ENCODE measurements at regions not wholly inside any gene's neighbourhood (a gene's known extent, or its start where the extent isn't known, plus 50 kb on each side); places are given as distances from the start of the nearest gene placed in this dataset.

- Histone ChIP-seq H3K27ac (ENCODE audit: extremely low read depth, low read depth, low read length) (no peak overlapping the region), H3K4me1 (ENCODE audit: control insufficient read depth, insufficient read depth, low read length) (peaks cover 6% of the 10 kb centered on the region; the same call in 1 of the 2 replicates), H3K36me3 (ENCODE audit: control insufficient read depth in 2 of 2, insufficient read depth in 1 of 2, low read length in 2 of 2) (no peaks in the 10 kb centered on the region), H3K9me3 (ENCODE audit: control insufficient read depth, insufficient read depth, low read depth, low read length) (no peaks in the 10 kb centered on the region), H3K4me3 (ENCODE audit: low read depth, low read length) (no peak overlapping the region)
- TF ChIP-seq ZNF354C (tag by site-specific recombination; IDR thresholded peaks at IDR 0.05; ENCODE audit: borderline replicate concordance, low read depth) = no peak
- TF ChIP-seq ZNF292 (tag by site-specific recombination; IDR thresholded peaks at IDR 0.05; ENCODE audit: borderline replicate concordance, low read depth) = no peak
- TF ChIP-seq, protein P1, sequence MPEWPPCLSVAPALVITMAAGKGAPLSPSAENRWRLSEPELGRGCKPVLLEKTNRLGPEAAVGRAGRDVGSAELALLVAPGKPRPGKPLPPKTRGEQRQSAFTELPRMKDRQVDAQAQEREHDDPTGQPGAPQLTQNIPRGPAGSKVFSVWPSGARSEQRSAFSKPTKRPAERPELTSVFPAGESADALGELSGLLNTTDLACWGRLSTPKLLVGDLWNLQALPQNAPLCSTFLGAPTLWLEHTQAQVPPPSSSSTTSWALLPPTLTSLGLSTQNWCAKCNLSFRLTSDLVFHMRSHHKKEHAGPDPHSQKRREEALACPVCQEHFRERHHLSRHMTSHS (tag by site-specific recombination; IDR thresholded peaks at IDR 0.05) = no peak
- TF ChIP-seq, protein P2, sequence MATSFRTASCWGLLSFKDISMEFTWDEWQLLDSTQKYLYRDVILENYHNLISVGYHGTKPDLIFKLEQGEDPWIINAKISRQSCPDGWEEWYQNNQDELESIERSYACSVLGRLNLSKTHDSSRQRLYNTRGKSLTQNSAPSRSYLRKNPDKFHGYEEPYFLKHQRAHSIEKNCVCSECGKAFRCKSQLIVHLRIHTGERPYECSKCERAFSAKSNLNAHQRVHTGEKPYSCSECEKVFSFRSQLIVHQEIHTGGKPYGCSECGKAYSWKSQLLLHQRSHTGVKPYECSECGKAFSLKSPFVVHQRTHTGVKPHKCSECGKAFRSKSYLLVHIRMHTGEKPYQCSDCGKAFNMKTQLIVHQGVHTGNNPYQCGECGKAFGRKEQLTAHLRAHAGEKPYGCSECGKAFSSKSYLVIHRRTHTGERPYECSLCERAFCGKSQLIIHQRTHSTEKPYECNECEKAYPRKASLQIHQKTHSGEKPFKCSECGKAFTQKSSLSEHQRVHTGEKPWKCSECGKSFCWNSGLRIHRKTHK (tag by site-specific recombination; IDR thresholded peaks at IDR 0.05) = no peak
- TF ChIP-seq REST (tag by site-specific recombination; IDR thresholded peaks at IDR 0.05) = no peak
- TF ChIP-seq ZNF214 (tag by site-specific recombination; IDR thresholded peaks at IDR 0.05; ENCODE audit: borderline replicate concordance) = no peak
- no peak for TF ChIP-seq ZNF155 (tag by site-specific recombination; IDR thresholded peaks at IDR 0.05)
- no peak for TF ChIP-seq ZNF48 (tag by site-specific recombination; IDR thresholded peaks at IDR 0.05)
- no peak for TF ChIP-seq ZNF830 (tag by site-specific recombination; IDR thresholded peaks at IDR 0.05; ENCODE audit: low read depth)
- no peak for TF ChIP-seq ELK4 (IDR thresholded peaks at IDR 0.05; ENCODE audit: borderline replicate concordance, low read depth, low read length)
- no peak for TF ChIP-seq ZNF433 (tag by site-specific recombination; IDR thresholded peaks at IDR 0.05; ENCODE audit: low read depth)
- no peak for TF ChIP-seq ZBTB48 (tag by site-specific recombination; IDR thresholded peaks at IDR 0.05)
- no peak for TF ChIP-seq ZFHX2 (tag by site-specific recombination; conservative IDR thresholded peaks at IDR 0.05)
- TF ChIP-seq ZNF791 (tag by site-specific recombination; IDR thresholded peaks at IDR 0.05) = no peak
- no peak for TF ChIP-seq ZNF157 (tag by site-specific recombination; IDR thresholded peaks at IDR 0.05)
- TF ChIP-seq ZNF558 (tag by site-specific recombination; IDR thresholded peaks at IDR 0.05) = no peak
- no peak for TF ChIP-seq ZFP69B (tag by site-specific recombination; IDR thresholded peaks at IDR 0.05)
- TF ChIP-seq ZNF621 (tag by site-specific recombination; IDR thresholded peaks at IDR 0.05) = no peak
- CTCF ChIA-PET = no interaction called here
- POLR2A ChIA-PET = no interaction called here
These were observed 114.8 kb downstream of the KDR start for GRCh38 chr4:55010550-55010949.

Measured in HEK293 (cell line).